Calu3 (cell line): ENCODE measurements at regions not wholly inside any gene's neighbourhood (a gene's known extent, or its start where the extent isn't known, plus 50 kb on each side); places are given as distances from the start of the nearest gene placed in this dataset.

Source experiments
- BruUV-seq: library from RNA; stranded (reverse); fragments of 400-500 nt; replicated peaks from 2 replicates; lab custom pipeline; 2021; lab: Mats Ljungman, UMichigan
- CTCF ChIA-PET: fragments of 300-600 bp; sonication (Branson Sonifier 250); formaldehyde crosslinking; loops from one replicate; lab custom pipeline; 2022; ENCODE audit warnings: antibody characterized with exemption; lab: Charles Lee
- DNase-seq: peaks from one replicate; pipeline ENCODE4 v3.0.0; 2022
- H3K27ac Mint-ChIP-seq: one replicate; pipeline ENCODE4 v1.8.0; 2022; ENCODE audit warnings: mixed read lengths; ENCODE audit not compliant: unreplicated experiment
- H3K27me3 Mint-ChIP-seq: one replicate; pipeline ENCODE4 v1.8.0; 2022; ENCODE audit warnings: mixed read lengths; ENCODE audit not compliant: unreplicated experiment
- H3K36me3 Mint-ChIP-seq: one replicate; pipeline ENCODE4 v1.8.0; 2022; ENCODE audit warnings: mild to moderate bottlenecking, moderate library complexity, mixed read lengths; ENCODE audit not compliant: insufficient read depth, unreplicated experiment
- H3K4me1 Mint-ChIP-seq: one replicate; pipeline ENCODE4 v1.8.0; 2022; ENCODE audit warnings: mild to moderate bottlenecking, low read depth, mixed read lengths; ENCODE audit not compliant: unreplicated experiment
- H3K4me3 Mint-ChIP-seq: one replicate; pipeline ENCODE4 v1.8.0; 2022; ENCODE audit warnings: mild to moderate bottlenecking, low read depth, moderate library complexity, mixed read lengths; ENCODE audit not compliant: unreplicated experiment
- H3K9me3 Mint-ChIP-seq: one replicate; pipeline ENCODE4 v1.8.0; 2022; ENCODE audit warnings: low read depth, mixed read lengths; ENCODE audit not compliant: unreplicated experiment
- intact Hi-C: fragments of 100-400 bp; cut with micrococcal nuclease; formaldehyde crosslinking; loops from one replicate; pipeline ENCODE4 v1.10.0; 2022; ENCODE audit not compliant: unreplicated experiment
- TF ChIP-seq, protein P1 (sequence below): fragments of 200-600 bp; IDR thresholded peaks from one replicate; pipeline ENCODE4 v1.8.0; 2022; ENCODE audit warnings: antibody characterized with exemption; ENCODE audit not compliant: unreplicated experiment

GRCh38 chr1:199733125-199733524 is 294.4 kb upstream of the NR5A2 start:
- Mint-ChIP-seq H3K4me3 (no peak overlapping the region), H3K27me3 (no peaks in the 10 kb centered on the region), H3K27ac (peak overlapping the region; percentile 42), H3K36me3 (no peaks in the 10 kb centered on the region), H3K4me1 (peaks cover 14% of the 10 kb centered on the region), H3K9me3 (no peaks in the 10 kb centered on the region)
- no TSS peak for BruUV-seq
- CTCF ChIA-PET = no interaction called here
- DNase-seq = no peak
- intact Hi-C loops = no loop called here
- TF ChIP-seq, protein P1, sequence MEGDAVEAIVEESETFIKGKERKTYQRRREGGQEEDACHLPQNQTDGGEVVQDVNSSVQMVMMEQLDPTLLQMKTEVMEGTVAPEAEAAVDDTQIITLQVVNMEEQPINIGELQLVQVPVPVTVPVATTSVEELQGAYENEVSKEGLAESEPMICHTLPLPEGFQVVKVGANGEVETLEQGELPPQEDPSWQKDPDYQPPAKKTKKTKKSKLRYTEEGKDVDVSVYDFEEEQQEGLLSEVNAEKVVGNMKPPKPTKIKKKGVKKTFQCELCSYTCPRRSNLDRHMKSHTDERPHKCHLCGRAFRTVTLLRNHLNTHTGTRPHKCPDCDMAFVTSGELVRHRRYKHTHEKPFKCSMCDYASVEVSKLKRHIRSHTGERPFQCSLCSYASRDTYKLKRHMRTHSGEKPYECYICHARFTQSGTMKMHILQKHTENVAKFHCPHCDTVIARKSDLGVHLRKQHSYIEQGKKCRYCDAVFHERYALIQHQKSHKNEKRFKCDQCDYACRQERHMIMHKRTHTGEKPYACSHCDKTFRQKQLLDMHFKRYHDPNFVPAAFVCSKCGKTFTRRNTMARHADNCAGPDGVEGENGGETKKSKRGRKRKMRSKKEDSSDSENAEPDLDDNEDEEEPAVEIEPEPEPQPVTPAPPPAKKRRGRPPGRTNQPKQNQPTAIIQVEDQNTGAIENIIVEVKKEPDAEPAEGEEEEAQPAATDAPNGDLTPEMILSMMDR = no peak

DNA sequence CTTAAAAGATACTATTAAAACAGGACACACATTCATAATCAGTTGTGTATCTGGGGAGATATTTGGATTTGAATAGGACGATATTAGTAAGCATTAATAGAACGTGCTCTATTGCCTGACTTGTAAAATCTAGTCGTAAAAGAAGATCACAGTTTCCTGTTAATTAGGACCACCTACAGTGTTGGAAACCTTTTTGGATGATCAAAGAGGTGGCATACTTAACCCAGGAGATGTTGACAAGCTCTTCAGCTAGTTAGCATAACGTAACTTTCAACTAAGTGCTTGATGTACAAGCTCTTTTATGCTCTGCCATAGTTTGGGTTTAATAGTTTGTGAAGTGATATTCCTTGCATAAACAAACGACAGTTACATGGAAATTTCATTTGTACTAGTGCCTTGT is 293.3 kb upstream of the NR5A2 start:
- BruUV-seq = no TSS peak
- Mint-ChIP-seq H3K27ac (peak overlapping the region; percentile 26), H3K9me3 (no peaks in the 10 kb centered on the region), H3K27me3 (no peaks in the 10 kb centered on the region), H3K36me3 (no peaks in the 10 kb centered on the region), H3K4me1 (peaks cover 14% of the 10 kb centered on the region), H3K4me3 (no peak overlapping the region)
- no peak for DNase-seq
- TF ChIP-seq, protein P1 = no peak
- intact Hi-C loops = no loop called here
- CTCF ChIA-PET = no interaction called here

GRCh38 chr1:199735660-199736059 is 291.9 kb upstream of the NR5A2 start:
- DNase-seq = no peak
- H3K4me1 Mint-ChIP-seq = peaks cover 14% of the 10 kb centered on the region
- no TSS peak for BruUV-seq
- CTCF ChIA-PET = no interaction called here
- intact Hi-C loops = no loop called here
- no peak overlapping the region for H3K4me3 Mint-ChIP-seq
- TF ChIP-seq, protein P1 = no peak
- H3K9me3 Mint-ChIP-seq = no peaks in the 10 kb centered on the region
- H3K36me3 Mint-ChIP-seq = no peaks in the 10 kb centered on the region
- H3K27me3 Mint-ChIP-seq = no peaks in the 10 kb centered on the region
- no peak overlapping the region for H3K27ac Mint-ChIP-seq

GRCh38 chr1:199736646-199737045 is 290.9 kb upstream of the NR5A2 start:
- DNase-seq = no peak
- TF ChIP-seq, protein P1 = no peak
- no TSS peak for BruUV-seq
- Mint-ChIP-seq H3K9me3 (no peaks in the 10 kb centered on the region), H3K27ac (no peak overlapping the region), H3K4me3 (no peak overlapping the region), H3K4me1 (peaks cover 14% of the 10 kb centered on the region), H3K27me3 (no peaks in the 10 kb centered on the region), H3K36me3 (no peaks in the 10 kb centered on the region)
- intact Hi-C loops = no loop called here
- CTCF ChIA-PET = no interaction called here
